ENCODE measurements at regions not wholly inside any gene's neighbourhood (a gene's known extent, or its start where the extent isn't known, plus 50 kb on each side); places are given as distances from the start of the nearest gene placed in this dataset.
A peak's percentile ranks its signal among the peaks of the same experiment; 100 is the strongest.

DNA sequence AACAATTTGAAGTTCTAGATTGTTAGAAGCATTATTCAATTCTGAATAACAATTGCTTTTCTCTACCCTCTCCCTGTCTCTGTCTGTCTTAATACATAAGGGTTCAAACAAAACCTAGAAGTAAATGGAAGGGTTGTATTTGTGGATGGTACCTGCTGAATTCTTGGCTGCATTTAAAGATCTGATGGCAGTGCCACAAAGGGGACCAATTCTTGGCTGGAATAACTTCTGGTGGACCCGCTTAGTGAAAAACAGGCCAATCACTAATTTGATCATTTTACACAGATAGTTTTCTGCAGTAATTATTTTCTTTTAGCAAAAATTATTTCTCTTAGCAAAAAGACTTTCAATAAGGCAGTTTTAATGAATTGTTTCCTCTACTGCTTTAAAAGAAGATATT lies 353.5 kb downstream of the MYCN start:
- DNase-seq = no peak
- no peak for ATAC-seq

DNA sequence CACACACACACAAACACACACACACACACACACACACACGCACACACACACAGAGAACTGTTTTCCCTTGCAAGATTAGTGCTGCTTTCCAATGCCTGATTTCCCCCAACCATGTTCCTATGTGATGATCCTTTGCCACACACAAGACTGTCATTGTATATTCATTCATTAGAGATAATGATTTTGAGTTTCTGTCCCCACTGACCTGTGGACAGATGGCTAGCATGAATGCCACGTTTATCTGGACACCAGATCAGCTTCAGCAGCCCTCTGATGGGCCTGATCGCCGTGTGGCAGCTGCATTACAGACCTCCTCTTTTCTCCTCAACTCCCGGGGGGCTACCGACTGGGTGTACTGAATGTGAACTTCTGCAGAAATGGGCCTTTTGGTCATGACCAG lies 353.0 kb downstream of the MYCN start:
- DNase-seq (no peak), ATAC-seq (no peak)

DNA sequence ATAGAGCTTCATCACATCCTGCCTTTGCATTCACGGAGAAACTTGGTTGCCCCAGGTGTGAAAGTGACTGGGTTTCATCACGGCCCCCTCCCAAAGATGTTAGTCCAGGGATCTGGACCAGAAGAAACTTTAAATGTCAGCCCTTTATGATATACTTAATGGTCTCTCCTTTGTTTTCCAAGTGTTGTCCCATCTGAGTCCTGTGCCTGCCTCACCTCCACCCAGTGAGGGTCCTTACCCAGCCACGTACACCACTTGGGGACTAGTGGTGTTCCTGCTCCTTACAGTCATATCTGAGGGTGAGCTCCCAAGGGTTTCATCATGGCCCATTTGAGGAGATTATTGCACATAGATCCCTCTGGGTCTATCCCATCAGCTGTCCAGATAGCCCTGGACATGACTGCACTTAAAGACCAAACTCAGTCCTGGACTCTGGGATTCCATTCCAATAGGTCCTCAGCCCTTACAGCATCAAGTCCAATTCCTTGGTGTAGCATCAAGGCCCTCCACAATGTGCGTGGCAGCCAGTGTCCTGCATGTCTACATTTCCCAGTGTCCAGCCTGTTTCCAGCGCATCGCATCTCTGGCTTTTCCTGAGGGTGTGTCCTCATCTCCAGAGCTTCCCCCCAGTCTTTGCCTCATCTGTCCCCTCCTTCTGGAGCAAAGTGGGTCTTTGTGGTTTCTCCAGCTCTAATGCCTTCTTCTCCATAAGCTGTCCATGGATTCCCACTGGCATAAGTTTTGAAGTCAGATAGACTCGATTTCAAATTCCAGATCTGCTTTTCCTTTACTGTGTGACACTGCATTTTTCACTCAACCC lies 351.6 kb downstream of the MYCN start:
- DNase-seq = no peak
- no peak for ATAC-seq

DNA sequence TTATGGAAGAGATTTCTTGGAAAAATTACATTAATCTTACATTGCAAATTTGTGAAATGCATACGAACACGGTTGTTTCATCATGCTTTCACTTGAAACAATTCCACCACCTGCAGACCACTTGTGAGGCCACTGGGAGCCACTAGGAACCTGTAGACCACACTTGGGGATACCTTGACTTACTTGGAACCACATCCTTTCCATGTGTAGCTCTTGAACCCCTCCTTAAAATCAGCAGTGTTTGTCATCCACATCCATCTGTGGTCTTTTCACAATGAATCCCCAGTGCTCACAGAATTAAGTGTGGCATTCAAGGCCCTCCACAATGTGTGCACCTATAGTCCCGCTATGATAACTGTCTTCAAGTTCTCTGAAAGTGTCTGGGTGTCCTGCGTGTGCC lies 350.9 kb downstream of the MYCN start:
- ATAC-seq = no peak
- no peak for DNase-seq

DNA sequence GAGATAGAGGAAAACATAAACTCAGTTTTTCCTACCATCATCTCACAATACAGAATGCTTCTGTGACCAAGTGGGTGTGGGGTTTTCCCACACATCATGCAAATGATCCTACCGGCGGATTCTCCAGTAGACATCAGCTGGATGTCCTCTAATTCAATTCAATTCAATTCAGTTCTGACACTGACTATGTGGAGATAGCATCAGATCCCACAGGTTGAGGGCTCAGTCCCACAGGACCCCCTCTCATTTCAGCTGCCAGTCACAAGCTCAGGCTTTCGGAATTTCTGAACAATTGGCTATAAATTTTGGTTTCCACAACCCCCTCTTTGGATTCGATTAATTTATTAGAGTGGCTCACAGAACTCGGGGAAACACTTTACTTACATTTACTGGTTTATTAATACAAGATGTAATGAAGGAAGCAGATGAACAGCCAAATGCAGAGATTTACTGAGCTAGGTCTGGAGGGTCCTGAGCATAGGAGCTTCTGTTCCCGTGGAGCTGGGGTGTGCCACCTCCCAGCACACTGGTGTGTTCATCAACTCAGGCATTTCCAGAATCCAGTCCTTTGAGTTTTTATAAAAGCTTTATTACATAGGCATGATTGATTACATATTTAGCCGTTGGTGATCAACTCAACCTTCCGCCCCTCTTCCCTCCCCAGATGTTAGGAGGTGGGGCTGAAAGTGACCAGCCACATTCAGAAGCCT lies 350.1 kb downstream of the MYCN start:
- no peak for ATAC-seq
- no peak for DNase-seq

DNA sequence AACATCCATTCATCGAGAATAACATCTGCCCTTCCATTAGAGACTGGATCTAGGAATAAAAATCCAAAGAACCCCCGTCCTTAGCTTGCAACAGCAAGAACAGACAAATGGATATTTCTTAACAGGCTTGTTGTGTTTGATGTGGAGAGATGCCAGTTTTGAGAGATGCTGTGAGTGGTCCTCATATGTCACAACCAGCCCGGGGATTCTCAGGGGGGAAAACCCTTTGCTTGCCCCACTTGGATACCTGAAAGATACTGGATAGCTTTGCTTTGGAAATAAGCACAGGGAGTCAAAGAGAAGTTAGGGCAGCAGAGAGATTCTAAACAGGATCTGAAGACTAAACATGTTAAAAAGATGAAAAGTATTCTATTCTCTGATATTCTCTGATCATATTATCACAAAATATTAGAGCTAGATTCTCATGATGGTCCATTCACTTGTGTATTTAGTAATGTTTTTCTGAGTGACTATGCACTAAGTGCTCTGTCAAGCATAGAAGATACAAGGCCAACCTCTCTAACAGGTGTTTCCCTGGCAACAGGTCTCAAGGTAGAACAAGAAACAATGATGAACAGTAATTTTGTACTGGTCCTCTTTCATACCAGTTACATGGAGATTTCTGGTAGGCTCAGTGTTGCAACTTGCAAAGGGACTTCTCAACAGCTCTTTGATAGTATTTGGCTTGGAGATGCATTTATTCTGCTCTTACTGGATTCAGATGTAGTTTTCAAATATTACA lies 348.2 kb downstream of the MYCN start:
- DNase-seq (no peak), ATAC-seq (no peak)

DNA sequence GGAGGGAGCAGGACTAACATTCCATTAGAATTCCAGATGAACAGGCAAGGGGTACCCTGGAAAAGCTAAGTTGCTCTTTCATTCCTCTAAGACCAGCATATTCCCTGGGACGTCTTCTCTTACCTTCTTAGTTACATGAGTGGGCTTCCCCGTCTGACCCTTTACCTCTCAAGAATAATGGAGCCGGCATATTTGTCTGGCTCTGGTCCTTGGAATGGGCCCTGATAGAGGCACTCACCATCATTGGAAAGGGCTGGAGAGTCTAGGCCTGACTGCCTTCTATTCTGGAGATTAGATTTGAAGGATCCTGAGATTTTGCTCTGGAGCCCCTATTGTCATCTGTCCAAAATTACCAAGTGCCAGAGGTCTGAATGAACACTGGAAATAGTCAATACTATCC lies 347.5 kb downstream of the MYCN start:
- no peak for DNase-seq
- no peak for ATAC-seq

DNA sequence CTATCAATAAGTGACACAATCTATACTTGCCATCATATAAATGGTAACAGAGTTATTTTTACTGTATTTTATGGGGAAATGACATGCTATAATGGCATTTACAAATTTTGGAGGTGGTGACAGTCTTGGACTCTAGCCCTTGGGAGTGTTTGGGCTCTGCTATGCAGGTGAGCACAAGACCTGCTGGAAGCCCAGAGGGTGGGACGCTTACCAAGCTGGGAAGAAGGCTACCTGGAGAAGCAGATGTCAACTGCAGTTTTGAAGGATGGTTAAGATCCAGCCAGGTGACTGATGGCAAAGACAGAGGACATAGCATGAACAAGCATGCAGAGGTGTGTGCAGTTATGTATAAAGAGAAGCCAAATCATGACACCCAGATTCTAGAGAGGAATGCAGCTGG lies 346.9 kb downstream of the MYCN start:
- no peak for DNase-seq

DNA sequence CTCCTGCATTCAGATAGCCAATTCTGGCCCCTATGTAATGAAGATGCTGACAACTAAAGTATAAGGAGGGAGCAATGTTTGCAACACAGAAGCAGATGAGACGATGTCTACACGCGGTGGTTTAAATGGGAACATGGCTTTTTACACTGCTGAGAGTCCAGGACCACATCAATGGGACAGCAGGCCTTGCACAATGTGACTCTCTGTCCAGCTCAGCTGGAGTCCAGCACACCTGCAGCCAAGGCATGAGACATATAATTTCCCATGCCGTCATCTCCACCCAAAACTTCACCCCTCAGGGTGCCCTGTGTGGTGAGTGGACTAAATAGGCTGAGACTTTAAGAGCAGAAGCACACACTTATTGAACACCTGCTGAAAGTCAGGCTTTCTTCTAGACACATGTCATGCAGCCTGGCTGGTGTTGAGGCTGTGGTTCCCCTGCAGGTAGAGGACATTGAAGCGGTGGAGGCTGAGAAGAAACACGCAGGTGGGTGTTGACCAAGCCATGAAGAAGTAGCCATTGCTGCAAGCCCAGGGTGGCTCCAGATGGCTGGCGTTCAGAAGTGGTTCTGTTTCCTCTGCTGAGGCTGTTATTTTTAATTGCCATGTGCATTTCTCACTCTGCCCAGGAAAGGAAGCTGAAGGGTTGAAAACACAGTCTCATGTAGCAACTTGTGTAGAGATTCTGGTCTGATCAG lies 345.6 kb downstream of the MYCN start:
- ATAC-seq (no peak), DNase-seq (no peak)

More for the DNA sequence above, 346.9 kb downstream of the MYCN start:
- peak; percentile 36 for ATAC-seq

DNA sequence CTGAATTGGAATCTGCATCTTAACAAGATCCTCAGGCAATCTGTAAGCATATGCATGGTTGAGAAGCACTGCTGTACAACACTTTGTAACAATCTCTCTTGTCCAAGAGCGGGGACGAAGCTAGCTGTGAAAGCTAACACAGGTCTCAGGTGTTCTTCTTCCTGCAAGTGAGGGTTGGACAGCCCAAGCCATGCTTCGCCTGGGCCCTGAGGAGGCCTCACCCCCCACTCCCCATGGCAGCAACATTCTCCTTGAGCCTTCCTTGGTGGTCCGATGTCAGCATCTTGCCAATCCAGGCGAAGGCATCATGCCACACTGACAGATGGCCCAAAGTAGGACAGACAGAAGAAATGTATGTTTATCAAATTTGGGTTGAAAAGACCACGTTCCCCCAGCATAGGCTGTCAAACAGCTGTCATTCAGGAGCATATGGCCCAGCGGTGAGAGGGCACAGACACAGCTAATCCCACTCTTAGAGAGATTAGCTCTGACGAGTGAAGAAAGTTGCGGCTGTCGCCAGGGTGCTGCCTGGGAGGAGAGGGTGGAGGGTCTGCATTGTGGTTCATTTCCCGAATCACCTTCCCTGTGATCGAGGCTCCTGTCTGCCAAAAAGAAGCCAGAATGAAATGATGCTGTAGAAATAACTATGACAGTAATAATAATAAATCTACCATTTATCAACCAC lies 344.7 kb downstream of the MYCN start:
- no peak for ATAC-seq

DNA sequence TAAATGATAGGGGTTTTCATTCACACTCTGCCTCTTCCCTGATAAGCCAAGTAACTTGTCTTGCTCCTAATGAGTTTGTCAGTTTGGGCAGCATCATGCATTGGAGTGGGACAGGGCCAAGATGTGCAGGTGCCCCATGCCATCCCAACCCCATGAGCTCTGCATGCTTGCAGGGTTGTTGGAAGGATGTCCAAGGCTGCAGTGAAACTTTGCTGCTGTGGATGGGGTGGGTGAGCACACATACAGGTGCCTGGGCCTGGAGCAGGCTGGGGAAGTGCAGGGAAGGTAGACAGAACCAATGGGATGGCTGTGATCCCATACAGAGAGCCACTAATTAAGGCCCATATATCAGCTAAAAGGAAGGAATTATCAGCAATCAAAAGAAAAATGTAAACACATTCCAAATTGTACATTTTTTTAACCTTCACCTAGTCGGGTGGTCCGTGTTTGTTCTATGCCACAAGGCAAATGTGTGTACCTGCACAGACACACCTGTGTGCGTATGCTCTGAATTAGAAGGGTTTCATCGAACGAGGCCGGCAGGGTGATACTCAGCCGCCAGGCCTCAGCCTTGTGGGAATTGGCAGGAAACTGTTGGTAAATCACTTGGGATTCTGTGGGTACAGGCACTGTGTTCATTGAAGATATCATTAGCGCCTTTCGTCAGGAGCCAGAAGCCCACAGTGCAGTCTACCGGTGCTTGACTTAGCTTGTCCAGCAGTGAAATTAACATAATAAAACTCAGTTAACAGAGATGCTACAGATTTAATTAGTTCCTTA lies 342.9 kb downstream of the MYCN start:
- no peak for DNase-seq
- no peak for ATAC-seq

More for the DNA sequence above, 344.7 kb downstream of the MYCN start:
- no peak for DNase-seq

DNA sequence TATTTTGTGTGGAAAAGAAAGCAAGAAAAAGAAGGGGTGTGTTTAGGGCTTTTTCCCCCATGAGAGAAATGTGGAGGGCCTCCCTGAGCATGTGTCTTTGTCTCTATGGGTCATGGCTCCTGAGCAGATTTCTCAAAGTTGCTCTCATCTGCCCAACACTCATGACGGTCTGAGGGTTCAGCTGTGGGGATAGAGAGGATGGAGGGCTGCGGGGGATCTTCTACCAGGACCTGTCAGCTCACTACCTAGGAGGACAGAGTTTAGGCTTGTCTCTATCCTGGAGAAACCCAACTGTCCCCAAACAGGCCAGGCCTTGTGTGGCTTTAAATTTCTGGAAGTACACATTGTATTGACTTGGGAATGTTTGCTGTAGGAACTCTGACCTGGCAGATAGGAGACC lies 342.2 kb downstream of the MYCN start:
- no peak for ATAC-seq
- DNase-seq = no peak

DNA sequence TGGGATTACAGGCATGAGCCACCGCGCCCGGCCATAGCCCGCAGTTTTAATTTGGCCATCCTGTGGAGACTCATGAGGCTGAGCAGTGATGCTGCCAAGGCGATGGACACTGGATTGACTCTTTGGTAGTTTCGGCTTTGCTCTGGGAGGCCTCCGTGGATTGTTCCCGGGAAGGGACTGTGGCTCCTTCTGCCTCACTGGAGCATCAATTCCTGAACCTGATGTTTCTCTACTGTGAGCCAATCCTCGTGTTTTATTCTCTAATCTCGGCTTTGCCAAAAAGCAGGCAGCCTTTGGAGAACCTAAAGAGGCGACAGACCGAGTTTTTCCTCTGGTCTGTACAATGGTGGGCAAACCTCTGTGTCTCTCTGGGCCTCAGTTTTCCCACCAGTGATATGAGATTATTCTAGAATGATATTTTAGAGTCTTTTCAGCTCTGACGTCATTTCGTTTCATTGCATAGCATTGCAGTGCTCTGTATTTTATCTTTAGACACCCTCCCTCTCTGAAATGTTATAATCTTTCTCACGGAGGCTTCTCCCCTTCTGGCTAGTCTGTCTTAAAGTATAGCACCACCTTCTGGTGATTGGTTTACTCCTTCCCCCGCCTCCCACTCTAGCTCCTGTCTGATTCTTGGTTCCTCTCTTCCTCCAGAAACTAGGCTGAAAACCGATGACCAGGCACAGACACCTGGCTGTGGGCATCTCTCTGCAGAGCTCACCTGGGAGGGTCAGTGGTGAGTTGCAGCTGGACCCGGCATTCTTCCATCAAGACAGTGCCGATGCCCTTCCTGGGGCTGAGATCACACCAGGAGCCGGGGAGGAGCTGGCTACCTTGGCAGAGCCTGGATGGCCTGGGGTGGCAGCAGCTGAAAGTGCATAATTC lies 341.3 kb downstream of the MYCN start:
- DNase-seq (no peak), ATAC-seq (no peak)

DNA sequence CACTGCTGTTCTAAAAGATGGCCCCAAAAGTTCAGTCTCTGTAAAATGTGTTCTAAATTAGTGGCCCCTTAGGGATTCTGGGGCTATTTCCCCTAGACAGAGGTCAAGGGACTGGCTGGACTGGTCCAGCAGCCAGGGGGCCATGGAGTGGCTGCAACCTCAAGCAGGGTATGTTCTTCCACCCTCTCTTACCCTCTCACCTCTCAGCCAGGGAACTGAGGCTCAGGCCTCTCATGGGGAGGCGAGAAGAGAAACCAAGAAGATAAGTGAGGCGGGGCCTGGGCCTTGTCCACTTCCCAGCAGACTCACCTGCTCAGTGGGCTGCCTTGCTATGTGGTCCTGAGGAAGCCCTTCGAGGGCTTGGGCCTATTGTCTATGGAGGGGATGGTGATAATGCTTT lies 339.7 kb downstream of the MYCN start:
- ATAC-seq (no peak), DNase-seq (no peak)

DNA sequence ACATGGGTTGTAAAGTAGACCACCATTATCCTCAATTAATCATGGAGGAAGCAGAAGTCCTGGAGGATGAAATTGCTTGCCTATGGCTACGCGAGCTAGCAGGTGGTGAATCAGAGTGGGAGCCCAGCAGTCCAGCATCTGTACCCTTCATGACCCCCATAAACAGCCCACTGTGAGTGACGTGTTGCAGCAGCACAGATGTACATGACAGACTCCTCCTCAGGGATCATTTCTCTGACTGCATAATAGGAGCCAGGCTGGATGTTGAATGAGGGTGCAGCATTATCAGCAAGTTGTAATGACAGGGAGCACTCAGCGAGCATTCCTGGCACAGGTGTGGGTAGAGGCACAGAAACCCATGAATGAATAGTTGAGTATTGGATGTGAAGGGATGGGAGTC lies 339.3 kb downstream of the MYCN start:
- DNase-seq (no peak), ATAC-seq (no peak)

DNA sequence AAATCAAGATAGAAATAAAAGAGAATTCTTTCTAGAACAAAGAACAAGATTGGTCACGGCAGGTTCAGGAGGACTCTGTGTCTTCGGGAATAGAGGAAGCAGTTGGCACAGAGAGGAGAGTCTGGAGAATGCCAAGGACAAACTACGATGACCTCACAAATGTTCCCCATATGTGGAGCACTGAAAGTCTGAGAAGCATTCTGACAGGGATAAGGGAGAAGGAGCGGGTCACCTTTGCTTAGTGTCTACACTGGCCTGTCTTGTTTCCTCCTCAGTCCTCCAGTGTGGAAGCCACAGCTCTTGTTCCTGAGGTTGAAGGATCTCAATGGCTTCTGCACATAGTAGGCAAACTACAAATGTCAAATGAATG lies 338.8 kb downstream of the MYCN start:
- no peak for ATAC-seq
- DNase-seq = no peak

DNA sequence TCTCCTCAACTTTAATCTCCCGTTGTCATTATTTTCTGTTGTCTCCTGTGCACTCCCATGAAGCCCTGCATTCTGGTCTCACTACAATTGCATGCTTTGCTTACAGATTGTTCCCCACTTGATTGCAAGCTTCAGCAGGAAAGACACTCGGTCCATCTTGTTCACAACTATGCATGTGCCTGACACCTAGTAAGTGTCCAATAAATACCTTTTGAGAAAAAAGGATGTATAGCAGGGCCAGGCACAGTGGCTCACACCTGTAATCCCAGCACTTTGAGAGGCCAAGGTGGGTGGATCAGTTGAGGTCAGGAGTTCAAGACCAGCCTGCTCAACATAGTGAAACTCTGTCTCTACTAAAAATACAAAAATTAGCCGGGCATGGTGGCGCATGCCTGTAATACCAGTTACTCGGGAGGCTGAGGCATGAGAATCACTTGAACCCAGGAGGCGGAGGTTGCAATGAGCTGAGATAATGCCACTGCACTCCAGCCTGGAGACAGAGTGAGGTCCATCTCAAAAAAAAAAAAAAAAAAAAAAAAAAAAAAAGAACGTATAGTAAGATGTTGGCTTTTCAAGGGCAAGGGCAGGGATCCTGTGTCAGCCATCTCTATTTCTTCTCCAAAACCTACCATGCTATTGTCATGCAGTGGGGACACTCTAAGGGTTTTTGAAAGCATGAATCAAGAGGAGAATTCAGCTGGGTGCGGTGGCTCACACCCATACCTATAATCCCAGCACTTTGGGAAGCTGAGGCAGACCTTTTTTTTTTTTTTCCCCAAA lies 338.3 kb downstream of the MYCN start:
- no peak for DNase-seq
- ATAC-seq = no peak

DNA sequence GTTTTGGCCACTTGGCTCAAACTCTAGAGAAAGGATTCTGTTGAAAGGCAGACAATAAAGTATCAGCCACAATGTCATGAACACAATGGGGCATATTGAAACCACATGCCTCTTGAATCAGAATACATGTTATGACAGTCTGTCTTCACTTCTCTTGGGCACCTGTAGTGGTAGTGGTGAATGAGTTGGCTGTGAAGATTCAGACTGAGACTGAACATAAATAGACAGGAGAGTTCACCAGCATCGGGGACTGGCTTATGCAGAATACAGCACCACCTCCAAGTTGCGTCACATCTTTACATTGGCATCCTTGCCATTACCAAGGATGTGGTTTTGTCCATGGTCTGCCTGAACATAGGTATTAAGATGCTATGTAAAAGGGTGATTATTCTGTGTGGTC lies 336.8 kb downstream of the MYCN start:
- ATAC-seq = peak; percentile 39

DNA sequence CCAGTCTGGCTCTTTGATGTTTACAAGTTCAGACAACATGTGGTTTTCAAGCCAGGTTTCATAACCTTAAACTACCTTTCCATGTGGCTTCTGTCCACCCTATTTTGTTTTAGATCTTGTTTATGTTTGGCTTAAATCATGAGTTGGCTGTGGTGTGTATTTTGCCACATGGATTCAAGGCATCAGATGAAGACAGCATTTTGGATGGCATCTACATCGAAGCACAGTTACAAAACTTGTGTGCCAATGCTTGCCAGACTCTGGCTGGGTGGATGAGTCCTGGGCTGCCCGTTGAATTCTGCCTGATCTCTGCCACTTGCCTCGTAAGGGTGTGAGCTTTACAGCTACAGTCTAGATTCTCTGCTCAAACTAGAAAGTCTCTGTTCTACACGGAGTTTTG lies 335.3 kb downstream of the MYCN start:
- no peak for DNase-seq
- ATAC-seq = no peak

More for the DNA sequence above, 336.8 kb downstream of the MYCN start:
- no peak for DNase-seq

Measured in stimulated activated naive CD8-positive, alpha-beta T cell treated with anti-CD3 and anti-CD28 coated beads, Interleukin-15, Interleukin-2, amounts not matched to agents 100 U/mL and 50 U/mL, for 24 hours (primary cell).